WTC11 (cell line): ENCODE measurements at regions not wholly inside any gene's neighbourhood (a gene's known extent, or its start where the extent isn't known, plus 50 kb on each side); places are given as distances from the start of the nearest gene placed in this dataset.

Source experiments
- CREB1 ChIP-seq: sonication (generic); formaldehyde crosslinking; IDR thresholded peaks from 2 replicates; pipeline ENCODE4 v1.8.0; 2023; ENCODE audit warnings: mild to moderate bottlenecking, missing genetic modification reagents
- ESRRA ChIP-seq: sonication (generic); formaldehyde crosslinking; IDR thresholded peaks from 2 replicates; pipeline ENCODE4 v1.8.1; 2022; ENCODE audit warnings: mild to moderate bottlenecking, missing genetic modification reagents, borderline replicate concordance
- ETV6 ChIP-seq: sonication (generic); formaldehyde crosslinking; IDR thresholded peaks from 2 replicates; pipeline ENCODE4 v1.8.1; 2022; ENCODE audit warnings: mild to moderate bottlenecking, missing genetic modification reagents
- JUN ChIP-seq: sonication (generic); formaldehyde crosslinking; IDR thresholded peaks from 2 replicates; pipeline ENCODE4 v1.8.0; 2023; ENCODE audit warnings: mild to moderate bottlenecking, missing genetic modification reagents
- NFE2L1 ChIP-seq: sonication (generic); formaldehyde crosslinking; IDR thresholded peaks from 2 replicates; pipeline ENCODE4 v1.8.1; 2023; ENCODE audit warnings: missing genetic modification reagents
- TEAD4 ChIP-seq: sonication (generic); formaldehyde crosslinking; IDR thresholded peaks from 2 replicates; pipeline ENCODE4 v1.8.0; 2022; ENCODE audit warnings: mild to moderate bottlenecking, missing genetic modification reagents
- ZNF121 ChIP-seq: sonication (generic); formaldehyde crosslinking; IDR thresholded peaks from 2 replicates; pipeline ENCODE4 v1.8.0; 2023; ENCODE audit warnings: missing genetic modification reagents
- ZNF416 ChIP-seq: fragments of 250-450 bp; sonication (Bioruptor Pico); IDR thresholded peaks from 2 replicates; pipeline ENCODE4 v1.9.0; 2021; ENCODE audit warnings: mild to moderate bottlenecking, inconsistent platforms
- TF ChIP-seq, protein P1 (sequence below): fragments of 200-600 bp; IDR thresholded peaks from 2 replicates; pipeline ENCODE4 v1.8.0; 2022; ENCODE audit warnings: antibody characterized with exemption
- TF ChIP-seq, protein P2 (sequence below): sonication (generic); formaldehyde crosslinking; IDR thresholded peaks from 2 replicates; pipeline ENCODE4 v1.8.0; 2022; ENCODE audit warnings: mild to moderate bottlenecking, missing genetic modification reagents
- TF ChIP-seq, protein P3 (sequence below): sonication (generic); formaldehyde crosslinking; IDR thresholded peaks from 2 replicates; pipeline ENCODE4 v1.8.1; 2023; ENCODE audit warnings: mild to moderate bottlenecking, missing genetic modification reagents
- TF ChIP-seq, protein P4 (sequence below): sonication (generic); formaldehyde crosslinking; IDR thresholded peaks from 2 replicates; pipeline ENCODE4 v1.8.1; 2023; ENCODE audit warnings: mild to moderate bottlenecking, missing genetic modification reagents, moderate library complexity
- TF ChIP-seq, protein P5 (sequence below): sonication (generic); formaldehyde crosslinking; IDR thresholded peaks from 2 replicates; pipeline ENCODE4 v1.8.0; 2023; ENCODE audit warnings: mild to moderate bottlenecking, missing genetic modification reagents
- TF ChIP-seq, protein P6 (sequence below): sonication (generic); formaldehyde crosslinking; IDR thresholded peaks from 2 replicates; pipeline ENCODE4 v1.8.0; 2022; ENCODE audit warnings: mild to moderate bottlenecking, missing genetic modification reagents

DNA sequence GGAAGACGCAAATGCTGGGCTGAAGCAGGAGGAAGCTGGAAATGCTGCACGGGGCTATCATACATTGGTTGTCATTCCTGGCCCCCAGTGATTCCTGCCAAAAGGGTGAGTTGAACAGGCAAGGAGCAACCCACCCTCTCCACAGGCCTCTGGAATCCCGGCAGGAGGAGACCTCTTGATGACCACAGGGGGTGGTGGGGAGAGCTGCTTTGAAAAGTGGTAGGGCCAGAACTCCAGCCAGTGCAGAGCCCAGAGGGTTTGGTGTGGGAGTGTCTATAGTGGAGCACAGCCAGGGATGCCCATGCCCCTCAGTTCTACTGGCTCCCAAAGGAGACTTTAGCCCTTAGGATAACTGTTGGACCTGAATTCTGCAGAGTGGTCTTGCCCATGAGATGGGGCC, 89.2 kb downstream of the SAMD9 start:
- TF ChIP-seq, protein P1, sequence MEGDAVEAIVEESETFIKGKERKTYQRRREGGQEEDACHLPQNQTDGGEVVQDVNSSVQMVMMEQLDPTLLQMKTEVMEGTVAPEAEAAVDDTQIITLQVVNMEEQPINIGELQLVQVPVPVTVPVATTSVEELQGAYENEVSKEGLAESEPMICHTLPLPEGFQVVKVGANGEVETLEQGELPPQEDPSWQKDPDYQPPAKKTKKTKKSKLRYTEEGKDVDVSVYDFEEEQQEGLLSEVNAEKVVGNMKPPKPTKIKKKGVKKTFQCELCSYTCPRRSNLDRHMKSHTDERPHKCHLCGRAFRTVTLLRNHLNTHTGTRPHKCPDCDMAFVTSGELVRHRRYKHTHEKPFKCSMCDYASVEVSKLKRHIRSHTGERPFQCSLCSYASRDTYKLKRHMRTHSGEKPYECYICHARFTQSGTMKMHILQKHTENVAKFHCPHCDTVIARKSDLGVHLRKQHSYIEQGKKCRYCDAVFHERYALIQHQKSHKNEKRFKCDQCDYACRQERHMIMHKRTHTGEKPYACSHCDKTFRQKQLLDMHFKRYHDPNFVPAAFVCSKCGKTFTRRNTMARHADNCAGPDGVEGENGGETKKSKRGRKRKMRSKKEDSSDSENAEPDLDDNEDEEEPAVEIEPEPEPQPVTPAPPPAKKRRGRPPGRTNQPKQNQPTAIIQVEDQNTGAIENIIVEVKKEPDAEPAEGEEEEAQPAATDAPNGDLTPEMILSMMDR, result no peak
- TF ChIP-seq ZNF416 (no peak), ZNF121 (CRISPR knock-in tag) (no peak), CREB1 (CRISPR knock-in tag) (no peak), ESRRA (CRISPR knock-in tag) (no peak), JUN (CRISPR knock-in tag) (no peak), TEAD4 (no peak), ETV6 (CRISPR knock-in tag) (no peak), NFE2L1 (CRISPR knock-in tag) (no peak)
- TF ChIP-seq, protein P2, sequence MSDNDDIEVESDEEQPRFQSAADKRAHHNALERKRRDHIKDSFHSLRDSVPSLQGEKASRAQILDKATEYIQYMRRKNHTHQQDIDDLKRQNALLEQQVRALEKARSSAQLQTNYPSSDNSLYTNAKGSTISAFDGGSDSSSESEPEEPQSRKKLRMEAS (CRISPR knock-in tag), result no peak
- TF ChIP-seq, protein P3, sequence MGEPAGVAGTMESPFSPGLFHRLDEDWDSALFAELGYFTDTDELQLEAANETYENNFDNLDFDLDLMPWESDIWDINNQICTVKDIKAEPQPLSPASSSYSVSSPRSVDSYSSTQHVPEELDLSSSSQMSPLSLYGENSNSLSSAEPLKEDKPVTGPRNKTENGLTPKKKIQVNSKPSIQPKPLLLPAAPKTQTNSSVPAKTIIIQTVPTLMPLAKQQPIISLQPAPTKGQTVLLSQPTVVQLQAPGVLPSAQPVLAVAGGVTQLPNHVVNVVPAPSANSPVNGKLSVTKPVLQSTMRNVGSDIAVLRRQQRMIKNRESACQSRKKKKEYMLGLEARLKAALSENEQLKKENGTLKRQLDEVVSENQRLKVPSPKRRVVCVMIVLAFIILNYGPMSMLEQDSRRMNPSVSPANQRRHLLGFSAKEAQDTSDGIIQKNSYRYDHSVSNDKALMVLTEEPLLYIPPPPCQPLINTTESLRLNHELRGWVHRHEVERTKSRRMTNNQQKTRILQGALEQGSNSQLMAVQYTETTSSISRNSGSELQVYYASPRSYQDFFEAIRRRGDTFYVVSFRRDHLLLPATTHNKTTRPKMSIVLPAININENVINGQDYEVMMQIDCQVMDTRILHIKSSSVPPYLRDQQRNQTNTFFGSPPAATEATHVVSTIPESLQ, result no peak
- TF ChIP-seq, protein P4, sequence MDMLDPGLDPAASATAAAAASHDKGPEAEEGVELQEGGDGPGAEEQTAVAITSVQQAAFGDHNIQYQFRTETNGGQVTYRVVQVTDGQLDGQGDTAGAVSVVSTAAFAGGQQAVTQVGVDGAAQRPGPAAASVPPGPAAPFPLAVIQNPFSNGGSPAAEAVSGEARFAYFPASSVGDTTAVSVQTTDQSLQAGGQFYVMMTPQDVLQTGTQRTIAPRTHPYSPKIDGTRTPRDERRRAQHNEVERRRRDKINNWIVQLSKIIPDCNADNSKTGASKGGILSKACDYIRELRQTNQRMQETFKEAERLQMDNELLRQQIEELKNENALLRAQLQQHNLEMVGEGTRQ (CRISPR knock-in tag), result no peak
- TF ChIP-seq, protein P5, sequence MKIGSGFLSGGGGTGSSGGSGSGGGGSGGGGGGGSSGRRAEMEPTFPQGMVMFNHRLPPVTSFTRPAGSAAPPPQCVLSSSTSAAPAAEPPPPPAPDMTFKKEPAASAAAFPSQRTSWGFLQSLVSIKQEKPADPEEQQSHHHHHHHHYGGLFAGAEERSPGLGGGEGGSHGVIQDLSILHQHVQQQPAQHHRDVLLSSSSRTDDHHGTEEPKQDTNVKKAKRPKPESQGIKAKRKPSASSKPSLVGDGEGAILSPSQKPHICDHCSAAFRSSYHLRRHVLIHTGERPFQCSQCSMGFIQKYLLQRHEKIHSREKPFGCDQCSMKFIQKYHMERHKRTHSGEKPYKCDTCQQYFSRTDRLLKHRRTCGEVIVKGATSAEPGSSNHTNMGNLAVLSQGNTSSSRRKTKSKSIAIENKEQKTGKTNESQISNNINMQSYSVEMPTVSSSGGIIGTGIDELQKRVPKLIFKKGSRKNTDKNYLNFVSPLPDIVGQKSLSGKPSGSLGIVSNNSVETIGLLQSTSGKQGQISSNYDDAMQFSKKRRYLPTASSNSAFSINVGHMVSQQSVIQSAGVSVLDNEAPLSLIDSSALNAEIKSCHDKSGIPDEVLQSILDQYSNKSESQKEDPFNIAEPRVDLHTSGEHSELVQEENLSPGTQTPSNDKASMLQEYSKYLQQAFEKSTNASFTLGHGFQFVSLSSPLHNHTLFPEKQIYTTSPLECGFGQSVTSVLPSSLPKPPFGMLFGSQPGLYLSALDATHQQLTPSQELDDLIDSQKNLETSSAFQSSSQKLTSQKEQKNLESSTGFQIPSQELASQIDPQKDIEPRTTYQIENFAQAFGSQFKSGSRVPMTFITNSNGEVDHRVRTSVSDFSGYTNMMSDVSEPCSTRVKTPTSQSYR, result no peak
- TF ChIP-seq, protein P6, sequence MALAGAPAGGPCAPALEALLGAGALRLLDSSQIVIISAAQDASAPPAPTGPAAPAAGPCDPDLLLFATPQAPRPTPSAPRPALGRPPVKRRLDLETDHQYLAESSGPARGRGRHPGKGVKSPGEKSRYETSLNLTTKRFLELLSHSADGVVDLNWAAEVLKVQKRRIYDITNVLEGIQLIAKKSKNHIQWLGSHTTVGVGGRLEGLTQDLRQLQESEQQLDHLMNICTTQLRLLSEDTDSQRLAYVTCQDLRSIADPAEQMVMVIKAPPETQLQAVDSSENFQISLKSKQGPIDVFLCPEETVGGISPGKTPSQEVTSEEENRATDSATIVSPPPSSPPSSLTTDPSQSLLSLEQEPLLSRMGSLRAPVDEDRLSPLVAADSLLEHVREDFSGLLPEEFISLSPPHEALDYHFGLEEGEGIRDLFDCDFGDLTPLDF (CRISPR knock-in tag), result no peak
